Neural progenitor cell (in vitro differentiated cells): ENCODE measurements at regions not wholly inside any gene's neighbourhood (a gene's known extent, or its start where the extent isn't known, plus 50 kb on each side); places are given as distances from the start of the nearest gene placed in this dataset.

Source experiments
- CTCF ChIP-seq: fragments of 200-600 bp; sonication (generic); IDR thresholded peaks from 2 replicates; pipeline ENCODE4 v1.5.1; 2017; ENCODE audit warnings: antibody characterized with exemption, mild to moderate bottlenecking
- EZH2 ChIP-seq: fragments of 200-600 bp; sonication (generic); IDR thresholded peaks from 2 replicates; pipeline ENCODE4 v1.6.1; 2017; ENCODE audit warnings: antibody characterized with exemption, mild to moderate bottlenecking, moderate library complexity

- TF ChIP-seq CTCF: no peak
- no peak for TF ChIP-seq EZH2
These were observed 216.7 kb upstream of the NPVF start for GRCh38 chr7:25444991-25445390.
